ENCODE measurements at regions not wholly inside any gene's neighbourhood (a gene's known extent, or its start where the extent isn't known, plus 50 kb on each side); places are given as distances from the start of the nearest gene placed in this dataset.

GRCh38 chr2:56687169-56687568, 503.4 kb downstream of the CCDC85A start:
- TF ChIP-seq EZH2phosphoT487 (IDR thresholded peaks at IDR 0.05; ENCODE audit: insufficient read depth, low read depth) (no peak), EZH2 (IDR thresholded peaks at IDR 0.05; ENCODE audit: insufficient read depth, poor library complexity, severe bottlenecking) (no peak)

All from GM23248 (cell line).